ENCODE measurements at regions not wholly inside any gene's neighbourhood (a gene's known extent, or its start where the extent isn't known, plus 50 kb on each side); places are given as distances from the start of the nearest gene placed in this dataset.

GRCh38 chr4:189463734-189464133, 476.9 kb upstream of the FRG1 start:
- H3K23ac ChIP-seq (ENCODE audit: low read depth, low read length) = no peak overlapping the region
- no peak overlapping the region for H2BK20ac ChIP-seq (ENCODE audit: low read depth, low read length)
- H2BK15ac ChIP-seq (ENCODE audit: low read depth, low read length) = no peak overlapping the region
- H2AK5ac ChIP-seq (ENCODE audit: low read depth, low read length) = no peak overlapping the region
- intact Hi-C loops (cut with micrococcal nuclease) (no loop called here), in situ Hi-C loops (cut with MboI; ENCODE audit: low sequenced_read_pairs) (no loop called here), dilution Hi-C loops (cut with HindIII; ENCODE audit: low sequenced_read_pairs, unreplicated experiment) (no loop called here)
- 73% methylated on average over 8 of the region's 12 CpGs; no CpG with 5 or more reads in 1 of the 2 experiments for WGBS, 2 experiments (ENCODE audit: extremely low coverage in 2 of 2, insufficient read length in 1 of 2)
- ChIA-PET CTCF (no interaction called here), POLR2A (ENCODE audit: unreplicated experiment) (no interaction called here)
- no peak overlapping the region for H3K14ac ChIP-seq (replicated peaks; ENCODE audit: low read depth, low read length)
- H3K27me3 ChIP-seq (ENCODE audit: control insufficient read depth, insufficient read depth, low read length) = no peaks in the 10 kb centered on the region
- H4K5ac ChIP-seq (ENCODE audit: low read depth, low read length) = no peak overlapping the region
- no peaks in the 10 kb centered on the region for H3K79me1 ChIP-seq (ENCODE audit: low read depth in 1 of 2, low read length in 2 of 2)
- ATAC-seq (ENCODE audit: low read depth) (no peak), DNase-seq (no peak)
- H3K9me3 ChIP-seq (ENCODE audit: control insufficient read depth, insufficient read depth, low read length) = peaks cover 25% of the 10 kb centered on the region
- H3K4me3 ChIP-seq (ENCODE audit: insufficient read depth, low read depth, low read length) = no peak overlapping the region
- H4K91ac ChIP-seq (ENCODE audit: insufficient read depth, low read depth, low read length) = no peak overlapping the region
- no peaks in the 10 kb centered on the region for H4K20me1 ChIP-seq (ENCODE audit: insufficient read depth, low read length)
- H2BK5ac ChIP-seq (ENCODE audit: low read depth, low read length, poor library complexity, severe bottlenecking) = no peak overlapping the region
- H3K9ac ChIP-seq (ENCODE audit: low read depth, low read length) = no peak overlapping the region
- no peaks in the 10 kb centered on the region for H3K4me1 ChIP-seq (ENCODE audit: control insufficient read depth, insufficient read depth, low read length)
- H2AFZ ChIP-seq (replicated peaks; ENCODE audit: low read length, poor library complexity) = no peak overlapping the region
- no peak overlapping the region for H2BK120ac ChIP-seq (ENCODE audit: low read depth, low read length)
- no peaks in the 10 kb centered on the region for H3K9me1 ChIP-seq (ENCODE audit: insufficient read depth, low read length)
- no peak overlapping the region for H3K27ac ChIP-seq (ENCODE audit: insufficient read depth, low read length)
- no TSS peak for BruUV-seq (replicated peaks)
- H3K4me2 ChIP-seq (ENCODE audit: low read depth, low read length) = no peak overlapping the region
- no peaks in the 10 kb centered on the region for H3K36me3 ChIP-seq (ENCODE audit: control insufficient read depth, insufficient read depth, low read length)
- no peak overlapping the region for H3K18ac ChIP-seq (ENCODE audit: low read depth, low read length)
- H3K4ac ChIP-seq (ENCODE audit: low read depth, low read length) = no peak overlapping the region
- TF ChIP-seq MAZ (IDR thresholded peaks at IDR 0.05; ENCODE audit: borderline replicate concordance, low read depth, low read length) = no peak
- no peak for TF ChIP-seq RCOR1 (IDR thresholded peaks at IDR 0.05; ENCODE audit: insufficient replicate concordance, low read length)
- no peak overlapping the region for H3K56ac ChIP-seq (ENCODE audit: extremely low read depth, insufficient read depth, low read length)
- no peak overlapping the region for H4K8ac ChIP-seq (ENCODE audit: low read depth in 2 of 2, low read length in 2 of 2)
- H2AK9ac ChIP-seq (replicated peaks; ENCODE audit: low read depth, low read length, poor library complexity) = no peak overlapping the region

Data from IMR-90 (cell line).